PC-3 (cell line): ENCODE measurements at regions not wholly inside any gene's neighbourhood (a gene's known extent, or its start where the extent isn't known, plus 50 kb on each side); places are given as distances from the start of the nearest gene placed in this dataset.

Experiments
- EZH2 ChIP-seq: fragments of 300-600 bp; sonication (generic); IDR thresholded peaks from one replicate; pipeline ENCODE4 v1.6.1; 2017; ENCODE audit warnings: antibody characterized with exemption, mild to moderate bottlenecking, low read length; ENCODE audit not compliant: unreplicated experiment
- TF ChIP-seq, protein P1 (sequence below): fragments of 300-600 bp; sonication (generic); conservative IDR thresholded peaks from 2 replicates; pipeline ENCODE4 v1.5.1; 2017; ENCODE audit warnings: antibody characterized with exemption, low read depth, mild to moderate bottlenecking, low read length

GRCh38 chr6:112833581-112834131 lies 486.5 kb downstream of the RFPL4B start:
- TF ChIP-seq, protein P1, sequence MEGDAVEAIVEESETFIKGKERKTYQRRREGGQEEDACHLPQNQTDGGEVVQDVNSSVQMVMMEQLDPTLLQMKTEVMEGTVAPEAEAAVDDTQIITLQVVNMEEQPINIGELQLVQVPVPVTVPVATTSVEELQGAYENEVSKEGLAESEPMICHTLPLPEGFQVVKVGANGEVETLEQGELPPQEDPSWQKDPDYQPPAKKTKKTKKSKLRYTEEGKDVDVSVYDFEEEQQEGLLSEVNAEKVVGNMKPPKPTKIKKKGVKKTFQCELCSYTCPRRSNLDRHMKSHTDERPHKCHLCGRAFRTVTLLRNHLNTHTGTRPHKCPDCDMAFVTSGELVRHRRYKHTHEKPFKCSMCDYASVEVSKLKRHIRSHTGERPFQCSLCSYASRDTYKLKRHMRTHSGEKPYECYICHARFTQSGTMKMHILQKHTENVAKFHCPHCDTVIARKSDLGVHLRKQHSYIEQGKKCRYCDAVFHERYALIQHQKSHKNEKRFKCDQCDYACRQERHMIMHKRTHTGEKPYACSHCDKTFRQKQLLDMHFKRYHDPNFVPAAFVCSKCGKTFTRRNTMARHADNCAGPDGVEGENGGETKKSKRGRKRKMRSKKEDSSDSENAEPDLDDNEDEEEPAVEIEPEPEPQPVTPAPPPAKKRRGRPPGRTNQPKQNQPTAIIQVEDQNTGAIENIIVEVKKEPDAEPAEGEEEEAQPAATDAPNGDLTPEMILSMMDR = no peak
- no peak for TF ChIP-seq EZH2
